ENCODE measurements at regions not wholly inside any gene's neighbourhood (a gene's known extent, or its start where the extent isn't known, plus 50 kb on each side); places are given as distances from the start of the nearest gene placed in this dataset.

GRCh38 chr21:18950045-18950740 lies 546.6 kb upstream of the TMPRSS15 start:
- no peak overlapping the region for H3K4me3 ChIP-seq
- no peaks in the 10 kb centered on the region for H3K27me3 ChIP-seq
- intact Hi-C loops (cut with DNase I), result no loop called here
- H3K36me3 ChIP-seq, result no peaks in the 10 kb centered on the region
- no peak for TF ChIP-seq POLR2A (IDR thresholded peaks at IDR 0.05)
- TF ChIP-seq EP300 (IDR thresholded peaks at IDR 0.05), result no peak
- TF ChIP-seq POLR2AphosphoS5 (IDR thresholded peaks at IDR 0.05), result no peak
- TF ChIP-seq CTCF (IDR thresholded peaks at IDR 0.05), result no peak
- H3K4me1 ChIP-seq, result no peaks in the 10 kb centered on the region
- no peak for DNase-seq
- H3K27ac ChIP-seq, result no peak overlapping the region
- no peaks in the 10 kb centered on the region for H3K9me3 ChIP-seq
- WGBS, 2 donors, result 78 to 88% methylated on average over 13 of the region's 13 CpGs

- no peaks in the 10 kb centered on the region for H3K36me3 ChIP-seq
- intact Hi-C loops (cut with DNase I), result no loop called here
- no peaks in the 10 kb centered on the region for H3K27me3 ChIP-seq
- H3K4me3 ChIP-seq, result no peak overlapping the region
- no peak for DNase-seq
- TF ChIP-seq POLR2A (IDR thresholded peaks at IDR 0.05) (no peak), CTCF (IDR thresholded peaks at IDR 0.05) (no peak), POLR2AphosphoS5 (IDR thresholded peaks at IDR 0.05) (no peak), EP300 (IDR thresholded peaks at IDR 0.05) (no peak)
- H3K4me1 ChIP-seq, result no peaks in the 10 kb centered on the region
- H3K27ac ChIP-seq, result no peak overlapping the region
- WGBS, 2 donors, result 48 to 63% methylated on average over 14 of the region's 14 CpGs
- H3K9me3 ChIP-seq, result no peaks in the 10 kb centered on the region
Observed at GRCh38 chr21:18951271-18952038, 547.9 kb upstream of the TMPRSS15 start.

GRCh38 chr21:18954441-18954844 lies 550.9 kb upstream of the TMPRSS15 start:
- no peak for DNase-seq
- Histone ChIP-seq H3K9me3 (no peaks in the 10 kb centered on the region), H3K4me1 (no peaks in the 10 kb centered on the region), H3K27me3 (no peaks in the 10 kb centered on the region), H3K4me3 (no peak overlapping the region), H3K27ac (no peak overlapping the region), H3K36me3 (no peaks in the 10 kb centered on the region)
- intact Hi-C loops (cut with DNase I), result no loop called here
- no peak for TF ChIP-seq POLR2AphosphoS5 (IDR thresholded peaks at IDR 0.05)
- TF ChIP-seq EP300 (IDR thresholded peaks at IDR 0.05), result no peak
- TF ChIP-seq POLR2A (IDR thresholded peaks at IDR 0.05), result no peak
- no peak for TF ChIP-seq CTCF (IDR thresholded peaks at IDR 0.05)

GRCh38 chr21:18959817-18960216 lies 556.2 kb upstream of the TMPRSS15 start:
- WGBS, 2 donors, result 66 to 79% methylated on average over 3 of the region's 3 CpGs
- TF ChIP-seq POLR2A (IDR thresholded peaks at IDR 0.05) (no peak), EP300 (IDR thresholded peaks at IDR 0.05) (no peak), CTCF (IDR thresholded peaks at IDR 0.05) (no peak), POLR2AphosphoS5 (IDR thresholded peaks at IDR 0.05) (no peak)
- Histone ChIP-seq H3K27ac (no peak overlapping the region), H3K4me3 (no peak overlapping the region), H3K4me1 (no peaks in the 10 kb centered on the region), H3K36me3 (no peaks in the 10 kb centered on the region), H3K9me3 (no peaks in the 10 kb centered on the region), H3K27me3 (no peaks in the 10 kb centered on the region)
- intact Hi-C loops (cut with DNase I), result no loop called here
- no peak for DNase-seq
